ENCODE measurements at regions not wholly inside any gene's neighbourhood (a gene's known extent, or its start where the extent isn't known, plus 50 kb on each side); places are given as distances from the start of the nearest gene placed in this dataset.

DNA sequence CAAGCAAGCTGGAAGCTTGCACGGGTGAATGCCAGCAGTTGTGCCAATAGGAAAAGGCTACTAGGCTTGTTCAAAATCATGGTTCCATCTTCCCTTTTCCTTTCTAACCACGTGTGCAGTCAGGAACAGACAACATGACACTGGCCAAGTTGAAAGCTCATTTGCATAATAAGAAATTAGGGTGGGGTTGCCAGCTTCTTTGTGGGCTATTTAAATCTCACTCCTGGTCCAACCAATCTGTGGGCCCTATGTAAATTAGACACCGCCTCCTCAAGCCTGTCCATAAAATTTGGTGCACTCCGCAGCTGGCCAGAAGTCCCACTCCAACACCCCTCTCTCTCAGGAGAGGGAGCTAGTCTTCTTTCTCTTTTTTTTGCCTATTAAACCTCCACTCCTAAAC lies 1948.4 kb upstream of the PIK3C3 start:
- POLR2A ChIA-PET: no interaction called here
- CTCF ChIA-PET: interaction anchor here (1.0 to 1.5 kb wide), 4 partner anchors 12 to 152 kb away, joined by 3 to 4 read pairs (median 4); no protein-coding TSS in a partner anchor
- intact Hi-C loops (cut with micrococcal nuclease; ENCODE audit: unreplicated experiment): loop anchor here (10.0 kb wide), 1 partner anchor 62 kb away; no protein-coding TSS in a partner anchor
- TF ChIP-seq SRF (IDR thresholded peaks at IDR 0.05; ENCODE audit: low read depth in 2 of 2, low read length in 2 of 2) (no peak), ZNF24 (IDR thresholded peaks at IDR 0.05) (no peak), ZBED1 (IDR thresholded peaks at IDR 0.05; ENCODE audit: borderline replicate concordance) (no peak), CHD2 (IDR thresholded peaks at IDR 0.05; ENCODE audit: borderline replicate concordance, low read depth, low read length) (no peak), ESRRA (IDR thresholded peaks at IDR 0.05; ENCODE audit: low read length) (no peak), RAD51 (IDR thresholded peaks at IDR 0.05) (no peak)
- TF ChIP-seq, protein P1, sequence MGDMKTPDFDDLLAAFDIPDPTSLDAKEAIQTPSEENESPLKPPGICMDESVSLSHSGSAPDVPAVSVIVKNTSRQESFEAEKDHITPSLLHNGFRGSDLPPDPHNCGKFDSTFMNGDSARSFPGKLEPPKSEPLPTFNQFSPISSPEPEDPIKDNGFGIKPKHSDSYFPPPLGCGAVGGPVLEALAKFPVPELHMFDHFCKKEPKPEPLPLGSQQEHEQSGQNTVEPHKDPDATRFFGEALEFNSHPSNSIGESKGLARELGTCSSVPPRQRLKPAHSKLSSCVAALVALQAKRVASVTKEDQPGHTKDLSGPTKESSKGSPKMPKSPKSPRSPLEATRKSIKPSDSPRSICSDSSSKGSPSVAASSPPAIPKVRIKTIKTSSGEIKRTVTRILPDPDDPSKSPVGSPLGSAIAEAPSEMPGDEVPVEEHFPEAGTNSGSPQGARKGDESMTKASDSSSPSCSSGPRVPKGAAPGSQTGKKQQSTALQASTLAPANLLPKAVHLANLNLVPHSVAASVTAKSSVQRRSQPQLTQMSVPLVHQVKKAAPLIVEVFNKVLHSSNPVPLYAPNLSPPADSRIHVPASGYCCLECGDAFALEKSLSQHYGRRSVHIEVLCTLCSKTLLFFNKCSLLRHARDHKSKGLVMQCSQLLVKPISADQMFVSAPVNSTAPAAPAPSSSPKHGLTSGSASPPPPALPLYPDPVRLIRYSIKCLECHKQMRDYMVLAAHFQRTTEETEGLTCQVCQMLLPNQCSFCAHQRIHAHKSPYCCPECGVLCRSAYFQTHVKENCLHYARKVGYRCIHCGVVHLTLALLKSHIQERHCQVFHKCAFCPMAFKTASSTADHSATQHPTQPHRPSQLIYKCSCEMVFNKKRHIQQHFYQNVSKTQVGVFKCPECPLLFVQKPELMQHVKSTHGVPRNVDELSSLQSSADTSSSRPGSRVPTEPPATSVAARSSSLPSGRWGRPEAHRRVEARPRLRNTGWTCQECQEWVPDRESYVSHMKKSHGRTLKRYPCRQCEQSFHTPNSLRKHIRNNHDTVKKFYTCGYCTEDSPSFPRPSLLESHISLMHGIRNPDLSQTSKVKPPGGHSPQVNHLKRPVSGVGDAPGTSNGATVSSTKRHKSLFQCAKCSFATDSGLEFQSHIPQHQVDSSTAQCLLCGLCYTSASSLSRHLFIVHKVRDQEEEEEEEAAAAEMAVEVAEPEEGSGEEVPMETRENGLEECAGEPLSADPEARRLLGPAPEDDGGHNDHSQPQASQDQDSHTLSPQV (IDR thresholded peaks at IDR 0.05): no peak
- TF ChIP-seq, protein P2, sequence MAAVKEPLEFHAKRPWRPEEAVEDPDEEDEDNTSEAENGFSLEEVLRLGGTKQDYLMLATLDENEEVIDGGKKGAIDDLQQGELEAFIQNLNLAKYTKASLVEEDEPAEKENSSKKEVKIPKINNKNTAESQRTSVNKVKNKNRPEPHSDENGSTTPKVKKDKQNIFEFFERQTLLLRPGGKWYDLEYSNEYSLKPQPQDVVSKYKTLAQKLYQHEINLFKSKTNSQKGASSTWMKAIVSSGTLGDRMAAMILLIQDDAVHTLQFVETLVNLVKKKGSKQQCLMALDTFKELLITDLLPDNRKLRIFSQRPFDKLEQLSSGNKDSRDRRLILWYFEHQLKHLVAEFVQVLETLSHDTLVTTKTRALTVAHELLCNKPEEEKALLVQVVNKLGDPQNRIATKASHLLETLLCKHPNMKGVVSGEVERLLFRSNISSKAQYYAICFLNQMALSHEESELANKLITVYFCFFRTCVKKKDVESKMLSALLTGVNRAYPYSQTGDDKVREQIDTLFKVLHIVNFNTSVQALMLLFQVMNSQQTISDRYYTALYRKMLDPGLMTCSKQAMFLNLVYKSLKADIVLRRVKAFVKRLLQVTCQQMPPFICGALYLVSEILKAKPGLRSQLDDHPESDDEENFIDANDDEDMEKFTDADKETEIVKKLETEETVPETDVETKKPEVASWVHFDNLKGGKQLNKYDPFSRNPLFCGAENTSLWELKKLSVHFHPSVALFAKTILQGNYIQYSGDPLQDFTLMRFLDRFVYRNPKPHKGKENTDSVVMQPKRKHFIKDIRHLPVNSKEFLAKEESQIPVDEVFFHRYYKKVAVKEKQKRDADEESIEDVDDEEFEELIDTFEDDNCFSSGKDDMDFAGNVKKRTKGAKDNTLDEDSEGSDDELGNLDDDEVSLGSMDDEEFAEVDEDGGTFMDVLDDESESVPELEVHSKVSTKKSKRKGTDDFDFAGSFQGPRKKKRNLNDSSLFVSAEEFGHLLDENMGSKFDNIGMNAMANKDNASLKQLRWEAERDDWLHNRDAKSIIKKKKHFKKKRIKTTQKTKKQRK (IDR thresholded peaks at IDR 0.05; ENCODE audit: low read depth, low read length): no peak
- TF ChIP-seq, protein P3, sequence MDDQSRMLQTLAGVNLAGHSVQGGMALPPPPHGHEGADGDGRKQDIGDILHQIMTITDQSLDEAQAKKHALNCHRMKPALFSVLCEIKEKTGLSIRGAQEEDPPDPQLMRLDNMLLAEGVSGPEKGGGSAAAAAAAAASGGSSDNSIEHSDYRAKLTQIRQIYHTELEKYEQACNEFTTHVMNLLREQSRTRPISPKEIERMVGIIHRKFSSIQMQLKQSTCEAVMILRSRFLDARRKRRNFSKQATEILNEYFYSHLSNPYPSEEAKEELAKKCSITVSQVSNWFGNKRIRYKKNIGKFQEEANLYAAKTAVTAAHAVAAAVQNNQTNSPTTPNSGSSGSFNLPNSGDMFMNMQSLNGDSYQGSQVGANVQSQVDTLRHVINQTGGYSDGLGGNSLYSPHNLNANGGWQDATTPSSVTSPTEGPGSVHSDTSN (IDR thresholded peaks at IDR 0.05; ENCODE audit: insufficient replicate concordance, low read depth, low read length): no peak
- TF ChIP-seq, protein P4, sequence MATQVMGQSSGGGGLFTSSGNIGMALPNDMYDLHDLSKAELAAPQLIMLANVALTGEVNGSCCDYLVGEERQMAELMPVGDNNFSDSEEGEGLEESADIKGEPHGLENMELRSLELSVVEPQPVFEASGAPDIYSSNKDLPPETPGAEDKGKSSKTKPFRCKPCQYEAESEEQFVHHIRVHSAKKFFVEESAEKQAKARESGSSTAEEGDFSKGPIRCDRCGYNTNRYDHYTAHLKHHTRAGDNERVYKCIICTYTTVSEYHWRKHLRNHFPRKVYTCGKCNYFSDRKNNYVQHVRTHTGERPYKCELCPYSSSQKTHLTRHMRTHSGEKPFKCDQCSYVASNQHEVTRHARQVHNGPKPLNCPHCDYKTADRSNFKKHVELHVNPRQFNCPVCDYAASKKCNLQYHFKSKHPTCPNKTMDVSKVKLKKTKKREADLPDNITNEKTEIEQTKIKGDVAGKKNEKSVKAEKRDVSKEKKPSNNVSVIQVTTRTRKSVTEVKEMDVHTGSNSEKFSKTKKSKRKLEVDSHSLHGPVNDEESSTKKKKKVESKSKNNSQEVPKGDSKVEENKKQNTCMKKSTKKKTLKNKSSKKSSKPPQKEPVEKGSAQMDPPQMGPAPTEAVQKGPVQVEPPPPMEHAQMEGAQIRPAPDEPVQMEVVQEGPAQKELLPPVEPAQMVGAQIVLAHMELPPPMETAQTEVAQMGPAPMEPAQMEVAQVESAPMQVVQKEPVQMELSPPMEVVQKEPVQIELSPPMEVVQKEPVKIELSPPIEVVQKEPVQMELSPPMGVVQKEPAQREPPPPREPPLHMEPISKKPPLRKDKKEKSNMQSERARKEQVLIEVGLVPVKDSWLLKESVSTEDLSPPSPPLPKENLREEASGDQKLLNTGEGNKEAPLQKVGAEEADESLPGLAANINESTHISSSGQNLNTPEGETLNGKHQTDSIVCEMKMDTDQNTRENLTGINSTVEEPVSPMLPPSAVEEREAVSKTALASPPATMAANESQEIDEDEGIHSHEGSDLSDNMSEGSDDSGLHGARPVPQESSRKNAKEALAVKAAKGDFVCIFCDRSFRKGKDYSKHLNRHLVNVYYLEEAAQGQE (IDR thresholded peaks at IDR 0.05; ENCODE audit: low read depth, low read length): no peak
- TF ChIP-seq, protein P5, sequence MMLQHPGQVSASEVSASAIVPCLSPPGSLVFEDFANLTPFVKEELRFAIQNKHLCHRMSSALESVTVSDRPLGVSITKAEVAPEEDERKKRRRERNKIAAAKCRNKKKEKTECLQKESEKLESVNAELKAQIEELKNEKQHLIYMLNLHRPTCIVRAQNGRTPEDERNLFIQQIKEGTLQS (IDR thresholded peaks at IDR 0.05; ENCODE audit: borderline replicate concordance, extremely low read depth, low read depth, low read length): no peak

More for the DNA sequence above, 1948.4 kb upstream of the PIK3C3 start:
- no peak overlapping the region for H3K4me2 ChIP-seq (ENCODE audit: control insufficient read depth, insufficient read depth)
- no peaks in the 10 kb centered on the region for H3K79me2 ChIP-seq (ENCODE audit: control insufficient read depth, insufficient read depth, low read length)
- H3K36me3 ChIP-seq (ENCODE audit: control insufficient read depth in 2 of 2, insufficient read depth in 2 of 2, low read length in 1 of 2): no peaks in the 10 kb centered on the region
- no peaks in the 10 kb centered on the region for H4K20me1 ChIP-seq (ENCODE audit: control insufficient read depth, insufficient read depth)
- no peak overlapping the region for H3K27ac ChIP-seq (ENCODE audit: control insufficient read depth, insufficient read depth)
- no peaks in the 10 kb centered on the region for H3K9me3 ChIP-seq (replicated peaks; ENCODE audit: control insufficient read depth, insufficient read depth, low read length)
- ChIA-PET SMC1A (ENCODE audit: uncharacterized antibody, unreplicated experiment) (interaction anchor here (1.3 to 2.1 kb wide), 2 partner anchors 87 to 153 kb away, joined by 4 to 7 read pairs; no protein-coding TSS in a partner anchor), RAD21 (ENCODE audit: unreplicated experiment) (interaction anchor here (1.0 kb wide), 1 partner anchor 153 kb away, joined by 4 read pairs; no protein-coding TSS in a partner anchor)
- no peaks in the 10 kb centered on the region for H3K4me1 ChIP-seq (ENCODE audit: control insufficient read depth, insufficient read depth, low read length)
- FAIRE-seq: no peak
- H3K27me3 ChIP-seq (replicated peaks in 1 of 2; ENCODE audit: control insufficient read depth in 2 of 2, insufficient read depth in 2 of 2, low read length in 1 of 2): no peaks in the 10 kb centered on the region
- no peak for ATAC-seq
- H3K4me3 ChIP-seq: no peak overlapping the region
- WGBS (ENCODE audit: insufficient coverage, insufficient replicate concordance, low lambda C conversion rate, missing lambda C conversion rate): 19% methylated on average over 4 of the region's 4 CpGs
- BruUV-seq (replicated peaks): no TSS peak
- H2AFZ ChIP-seq (ENCODE audit: control insufficient read depth, low read depth, low read length): no peak overlapping the region
- no peak overlapping the region for H3K9ac ChIP-seq (ENCODE audit: control insufficient read depth, insufficient read depth, low read length)
- in situ Hi-C loops (cut with MboI): no loop called here
- no peak for DNase-seq (ENCODE audit: low read depth, low spot score)

All from GM12878 (cell line).